ENCODE measurements at regions not wholly inside any gene's neighbourhood (a gene's known extent, or its start where the extent isn't known, plus 50 kb on each side); places are given as distances from the start of the nearest gene placed in this dataset.

DNA sequence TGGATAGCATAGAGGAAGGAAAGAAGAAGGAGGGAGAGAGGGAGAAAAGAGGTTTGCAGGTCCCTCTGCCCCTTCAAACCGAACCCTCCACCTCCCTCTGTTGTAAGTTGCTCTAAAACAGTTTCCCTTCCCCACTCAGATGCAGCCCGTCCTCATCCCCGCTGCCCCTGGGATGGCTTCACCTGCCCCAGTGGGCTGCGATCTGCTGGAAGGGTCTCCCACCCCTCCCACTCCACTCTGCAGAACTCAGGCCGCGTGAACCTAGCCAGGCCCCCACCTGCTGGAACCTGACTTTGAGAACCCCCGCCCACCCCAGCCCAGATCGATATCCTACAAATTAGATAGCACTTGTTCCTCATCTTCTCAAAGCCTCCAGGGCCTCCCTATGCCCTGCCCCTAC is 190.8 kb downstream of the DLL1 start:
- TF ChIP-seq, protein P1, sequence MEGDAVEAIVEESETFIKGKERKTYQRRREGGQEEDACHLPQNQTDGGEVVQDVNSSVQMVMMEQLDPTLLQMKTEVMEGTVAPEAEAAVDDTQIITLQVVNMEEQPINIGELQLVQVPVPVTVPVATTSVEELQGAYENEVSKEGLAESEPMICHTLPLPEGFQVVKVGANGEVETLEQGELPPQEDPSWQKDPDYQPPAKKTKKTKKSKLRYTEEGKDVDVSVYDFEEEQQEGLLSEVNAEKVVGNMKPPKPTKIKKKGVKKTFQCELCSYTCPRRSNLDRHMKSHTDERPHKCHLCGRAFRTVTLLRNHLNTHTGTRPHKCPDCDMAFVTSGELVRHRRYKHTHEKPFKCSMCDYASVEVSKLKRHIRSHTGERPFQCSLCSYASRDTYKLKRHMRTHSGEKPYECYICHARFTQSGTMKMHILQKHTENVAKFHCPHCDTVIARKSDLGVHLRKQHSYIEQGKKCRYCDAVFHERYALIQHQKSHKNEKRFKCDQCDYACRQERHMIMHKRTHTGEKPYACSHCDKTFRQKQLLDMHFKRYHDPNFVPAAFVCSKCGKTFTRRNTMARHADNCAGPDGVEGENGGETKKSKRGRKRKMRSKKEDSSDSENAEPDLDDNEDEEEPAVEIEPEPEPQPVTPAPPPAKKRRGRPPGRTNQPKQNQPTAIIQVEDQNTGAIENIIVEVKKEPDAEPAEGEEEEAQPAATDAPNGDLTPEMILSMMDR (IDR thresholded peaks at IDR 0.05; ENCODE audit: low read depth, low read length): no peak
- no peak for TF ChIP-seq POLR2A (IDR thresholded peaks at IDR 0.05; ENCODE audit: extremely low read depth, insufficient read length)
- TF ChIP-seq, protein P2, sequence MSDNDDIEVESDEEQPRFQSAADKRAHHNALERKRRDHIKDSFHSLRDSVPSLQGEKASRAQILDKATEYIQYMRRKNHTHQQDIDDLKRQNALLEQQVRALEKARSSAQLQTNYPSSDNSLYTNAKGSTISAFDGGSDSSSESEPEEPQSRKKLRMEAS (IDR thresholded peaks at IDR 0.05; ENCODE audit: low read depth, low read length): no peak
